AG08396 (cell line): ENCODE measurements at regions not wholly inside any gene's neighbourhood (a gene's known extent, or its start where the extent isn't known, plus 50 kb on each side); places are given as distances from the start of the nearest gene placed in this dataset.

ENCODE experiments used
- DNase-seq: peaks from one replicate; pipeline ENCODE4 v3.0.0; 2012; ENCODE audit warnings: low spot score, mixed read lengths

DNA sequence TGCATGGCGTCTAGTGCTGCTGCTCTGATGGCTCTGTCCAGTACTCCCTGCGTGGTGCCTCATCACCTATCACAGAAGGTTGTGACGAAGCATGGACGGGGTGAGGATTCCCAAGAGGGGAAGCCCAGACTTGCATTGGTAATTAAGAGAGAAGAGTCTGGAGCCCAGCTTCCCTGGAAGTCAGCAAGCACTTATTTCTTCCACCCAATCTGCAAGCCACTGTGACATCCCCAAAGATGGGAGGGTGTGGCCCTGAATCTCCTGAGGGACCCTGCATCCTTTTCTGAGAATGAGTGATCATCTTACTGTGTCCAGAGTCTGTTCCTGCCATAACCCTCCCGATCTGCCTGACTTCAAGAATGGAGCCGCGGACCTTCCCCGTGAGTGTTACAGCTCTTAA, 166.7 kb downstream of the PTPN20 start:
- DNase-seq, result no peak

DNA sequence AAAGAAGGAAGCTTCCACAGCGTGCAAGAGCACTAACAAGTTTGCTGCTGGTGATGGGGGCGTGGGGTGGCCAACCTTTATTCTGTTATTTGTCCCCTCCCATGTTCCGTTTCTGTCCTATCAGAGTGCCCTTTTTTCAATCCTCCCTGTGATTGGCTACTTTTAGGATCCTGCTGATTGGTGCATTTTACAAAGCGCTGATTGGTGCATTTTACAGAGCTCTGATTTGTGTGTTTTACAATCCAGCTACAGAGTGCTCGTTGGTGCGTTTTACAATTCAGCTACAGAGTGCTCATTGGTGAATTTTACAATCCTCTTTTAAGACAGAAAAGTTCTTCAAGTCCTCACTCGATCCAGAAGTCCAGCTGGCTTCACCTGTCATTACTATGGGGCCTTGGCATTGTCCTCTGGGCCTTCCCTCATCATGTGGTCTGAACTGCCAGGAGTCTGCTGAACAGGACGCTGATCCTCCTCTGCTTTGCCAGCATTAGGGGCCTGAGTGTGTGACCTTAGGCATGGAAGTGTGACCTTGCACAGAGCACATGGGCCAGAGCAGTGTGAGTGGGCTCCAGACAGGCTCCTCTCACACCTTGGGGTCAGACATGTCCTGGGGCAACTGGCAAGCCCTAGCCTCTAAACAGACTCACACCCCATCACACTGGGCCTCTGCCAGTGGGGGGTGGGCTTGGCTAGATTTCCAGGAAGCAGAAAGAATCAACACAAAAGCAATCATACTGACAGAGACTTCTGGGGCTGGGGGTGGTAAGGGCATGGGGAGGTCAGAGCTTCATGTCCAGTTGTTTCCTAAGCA, 167.4 kb downstream of the PTPN20 start:
- DNase-seq, result no peak

DNA sequence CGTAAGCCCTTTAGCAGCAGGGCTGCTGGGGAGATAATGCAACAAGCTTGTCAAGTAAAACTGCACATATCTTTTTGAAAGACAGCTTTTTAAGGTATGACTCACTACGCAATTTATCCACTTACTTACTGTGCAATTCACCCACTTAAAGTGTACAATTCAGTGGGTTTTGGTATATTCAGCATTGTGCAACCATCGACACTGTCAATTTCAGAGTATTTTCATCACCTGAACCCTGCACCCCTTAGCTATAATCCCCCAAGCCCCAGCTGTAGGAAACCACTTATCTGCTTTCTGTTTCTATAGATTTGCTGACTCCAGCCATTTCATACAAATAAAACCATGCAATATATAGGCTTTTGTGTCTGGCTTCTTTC, 168.0 kb downstream of the PTPN20 start:
- DNase-seq, result no peak

DNA sequence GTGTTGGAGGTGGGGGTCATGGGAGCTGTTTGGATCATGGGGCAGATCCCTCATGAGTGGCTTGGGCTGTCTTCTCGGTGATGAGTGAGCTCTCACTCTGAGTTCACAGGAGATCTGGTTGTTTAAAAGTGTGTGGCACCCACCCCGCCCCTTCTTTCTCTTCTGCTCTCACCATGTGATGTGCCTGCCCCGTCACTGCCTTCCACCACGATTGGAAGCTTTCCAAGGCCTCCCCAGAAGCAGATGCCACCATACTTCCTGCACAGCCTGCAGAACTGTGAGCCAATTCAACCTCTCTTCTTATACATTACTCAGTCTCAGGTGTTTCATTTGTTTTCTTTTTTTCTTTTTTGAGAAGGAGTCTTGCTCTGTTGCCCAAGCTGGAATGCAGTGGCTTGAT, 170.0 kb downstream of the PTPN20 start:
- no peak for DNase-seq

DNA sequence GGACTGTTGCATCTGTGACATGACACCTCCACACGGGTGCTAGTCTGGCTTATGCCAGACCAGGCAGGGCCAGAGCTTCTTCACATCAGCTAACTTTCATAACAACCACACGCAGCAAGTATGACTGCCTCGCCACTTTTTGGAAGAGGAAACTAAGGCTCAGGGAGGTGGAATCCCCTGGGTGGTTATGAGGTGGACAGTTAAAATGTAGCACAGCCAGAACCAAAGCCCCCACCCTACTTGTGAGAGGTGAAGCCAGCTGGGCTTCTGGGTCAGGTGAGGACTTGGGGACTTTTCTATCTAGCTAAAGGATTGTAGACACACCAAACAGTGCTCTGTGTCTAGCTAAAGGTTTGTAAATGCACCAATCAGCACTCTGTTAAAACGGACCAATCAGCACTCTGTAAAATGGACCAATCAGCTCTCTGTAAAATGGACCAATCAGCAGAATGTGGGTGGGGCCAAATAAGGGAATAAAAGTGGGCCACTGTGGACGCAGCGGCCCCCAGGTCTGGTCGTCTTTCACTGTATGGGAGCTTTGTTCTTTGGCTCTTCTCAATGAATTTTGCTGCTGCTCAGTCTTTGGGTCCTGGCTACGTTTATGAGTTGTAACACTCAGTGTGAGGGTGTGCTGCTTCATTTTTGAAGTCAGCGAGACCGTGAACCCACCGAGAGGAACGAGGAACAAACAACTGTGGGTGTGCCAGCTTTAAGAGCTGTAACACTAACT, 171.0 kb downstream of the PTPN20 start:
- DNase-seq, result no peak

DNA sequence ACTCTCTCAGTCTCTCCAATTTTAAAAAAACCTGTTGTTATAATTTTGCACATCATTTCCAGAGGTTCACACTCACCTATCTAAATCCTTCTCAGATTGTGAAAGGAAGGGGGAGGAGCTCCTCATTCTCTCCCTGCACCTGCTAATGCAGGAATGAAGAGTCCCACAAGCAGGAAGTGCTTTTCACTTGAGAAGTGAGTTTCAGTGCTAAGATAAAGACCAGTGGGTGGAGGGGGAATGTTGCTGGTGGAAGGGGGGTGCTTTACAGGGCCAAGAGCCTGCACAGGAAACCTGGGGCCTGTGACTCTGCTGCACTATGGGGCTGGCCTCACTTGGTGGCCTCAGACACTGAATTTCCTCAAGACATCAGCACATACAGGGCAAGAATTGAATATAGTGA, 176.4 kb downstream of the PTPN20 start:
- no peak for DNase-seq

DNA sequence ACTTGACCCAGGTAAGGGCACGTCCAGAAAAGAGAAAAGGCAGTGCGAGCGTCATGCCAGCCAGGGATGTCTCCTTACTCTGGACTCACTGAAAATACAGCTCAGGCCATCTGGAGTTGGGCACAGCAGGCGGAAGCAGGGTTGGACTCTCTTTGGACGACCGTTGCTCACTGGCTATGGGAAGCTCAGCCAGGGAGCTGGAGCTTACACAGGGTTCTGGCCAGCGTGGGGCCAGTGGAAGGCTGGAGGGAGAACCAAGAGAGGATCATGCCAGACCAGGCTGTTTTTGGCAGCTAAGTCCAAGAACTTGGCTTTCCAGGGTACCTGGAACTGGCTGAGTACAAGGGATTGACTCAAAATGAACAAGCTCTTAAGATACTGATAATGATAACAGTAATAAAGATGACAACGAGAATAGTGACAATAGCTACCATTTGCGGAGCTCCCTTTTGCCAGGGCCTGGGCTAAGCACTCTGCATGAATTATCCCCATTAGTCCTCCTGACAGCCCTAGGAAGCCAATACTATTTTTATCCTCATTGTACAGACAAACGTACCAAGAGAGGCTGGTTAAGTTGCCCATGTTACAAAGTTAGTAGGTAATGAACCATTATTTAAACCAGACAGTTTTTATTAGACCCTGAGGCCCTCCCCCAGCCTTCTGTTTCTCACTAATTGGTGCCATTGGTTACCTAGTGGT, 177.6 kb downstream of the PTPN20 start:
- no peak for DNase-seq

DNA sequence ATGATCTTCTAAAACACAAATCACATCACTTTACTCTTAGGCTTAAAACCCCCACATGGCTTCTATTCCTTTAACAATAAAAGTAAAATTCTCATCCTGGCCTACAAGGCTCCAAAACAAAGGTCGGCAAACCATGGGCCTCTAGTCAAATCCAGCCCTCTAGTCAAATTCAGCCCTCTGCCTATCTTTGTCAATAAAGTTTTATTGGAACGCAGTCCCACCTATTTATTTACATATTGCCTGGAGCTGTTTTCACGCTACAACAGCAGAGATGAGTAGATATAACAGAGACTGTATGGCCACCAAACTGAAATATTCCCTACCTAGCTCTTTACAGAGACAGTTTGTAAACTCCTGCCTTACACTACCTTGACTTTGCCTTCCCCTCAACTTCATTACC, 178.8 kb downstream of the PTPN20 start:
- DNase-seq, result no peak

DNA sequence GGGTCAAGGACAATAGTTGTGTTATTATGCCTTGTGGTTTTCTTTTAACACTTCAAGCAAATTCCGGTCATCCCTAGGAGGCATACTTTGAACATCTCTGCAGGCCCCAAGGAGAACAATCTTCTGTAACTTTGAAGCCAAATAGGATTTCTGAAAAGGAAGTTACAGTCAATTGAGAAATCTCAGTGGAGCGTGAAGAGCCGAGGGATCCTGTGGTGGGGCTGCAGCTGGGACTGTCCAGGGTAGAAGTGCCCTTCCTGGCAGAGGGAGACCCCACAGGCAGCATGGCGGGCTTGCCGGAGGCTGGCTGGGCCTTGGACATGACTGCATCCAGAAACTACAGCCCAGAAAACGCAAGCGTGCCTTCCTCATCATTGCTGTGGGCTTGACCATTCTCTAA, 179.7 kb downstream of the PTPN20 start:
- DNase-seq, result no peak

DNA sequence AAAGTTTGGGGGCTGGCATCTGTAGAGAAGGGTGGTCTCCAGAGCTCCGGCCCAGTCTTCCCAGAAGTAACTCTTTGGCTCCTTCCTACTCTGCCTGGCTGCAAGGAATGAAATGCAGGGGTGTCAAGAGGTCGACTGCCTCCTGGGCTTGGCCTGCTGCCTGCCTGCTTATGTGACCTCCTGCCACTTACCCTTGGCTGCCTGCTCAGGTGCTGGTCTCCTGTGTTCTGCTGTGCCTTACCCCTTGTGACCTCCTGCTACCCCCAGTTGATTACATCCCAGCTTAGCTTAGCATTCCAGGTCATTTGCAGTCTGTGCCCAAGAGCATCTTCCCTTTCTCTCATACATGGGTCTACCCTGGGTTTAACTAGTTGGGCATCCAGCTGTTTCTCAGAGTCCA, 180.2 kb downstream of the PTPN20 start:
- DNase-seq, result no peak

DNA sequence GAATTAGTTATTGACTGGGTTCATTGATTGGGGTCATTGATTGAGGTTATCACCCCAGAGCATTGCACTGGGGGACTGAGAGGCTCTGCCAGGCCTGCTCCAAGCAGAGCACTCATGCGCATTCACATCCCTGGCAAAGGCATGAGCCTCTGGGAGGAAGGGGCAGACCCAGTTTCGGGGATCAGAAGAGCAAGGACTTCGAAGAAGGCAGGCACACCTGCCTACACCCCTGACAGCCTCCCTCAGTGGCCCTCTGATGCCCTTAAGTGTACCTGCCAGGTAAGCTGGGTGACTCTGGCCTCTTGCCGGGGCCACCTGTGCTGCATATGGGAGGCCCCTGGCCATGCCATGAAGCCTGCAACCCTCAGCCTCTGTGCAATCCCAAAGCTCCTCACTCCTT, 181.1 kb downstream of the PTPN20 start:
- no peak for DNase-seq

DNA sequence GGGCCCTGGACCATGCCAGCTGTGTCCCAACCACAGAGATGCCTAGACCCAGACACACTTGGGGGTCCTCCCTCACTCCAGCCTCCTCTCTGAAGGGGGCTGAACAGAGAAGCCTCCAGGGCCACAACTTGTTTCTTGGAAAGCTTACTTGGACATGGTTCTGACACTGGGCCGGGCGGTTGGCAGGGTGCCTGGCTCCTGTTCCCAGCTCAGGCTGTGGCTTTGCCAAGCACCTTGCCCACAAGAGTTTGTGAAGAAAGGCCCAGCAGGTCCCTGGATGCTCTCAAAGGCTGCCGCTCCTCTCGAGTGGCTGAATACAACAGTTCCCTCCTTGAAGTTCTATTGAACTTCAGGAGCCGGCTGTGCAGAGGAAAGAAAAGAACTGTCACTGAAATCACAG, 181.6 kb downstream of the PTPN20 start:
- DNase-seq, result no peak

DNA sequence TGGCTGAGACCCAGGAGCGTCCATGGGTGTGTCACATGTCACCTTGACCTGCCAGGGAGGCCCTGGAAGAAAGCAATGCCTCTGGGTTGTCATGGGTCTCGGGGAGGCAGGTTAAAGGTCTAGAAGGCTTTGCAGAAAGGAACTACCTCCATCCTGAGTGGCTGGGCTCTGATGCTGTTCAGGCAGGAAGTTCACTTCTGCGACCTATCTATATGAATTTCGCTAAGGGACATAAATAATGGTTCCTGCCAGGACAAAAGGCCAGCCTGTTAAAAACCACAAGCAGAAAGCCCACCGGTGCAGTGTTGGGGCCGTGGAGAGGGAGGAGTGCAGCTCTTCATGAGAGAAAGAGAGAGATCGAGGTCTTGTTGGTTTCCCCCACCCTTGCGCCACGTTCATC, 182.9 kb downstream of the PTPN20 start:
- DNase-seq, result no peak

DNA sequence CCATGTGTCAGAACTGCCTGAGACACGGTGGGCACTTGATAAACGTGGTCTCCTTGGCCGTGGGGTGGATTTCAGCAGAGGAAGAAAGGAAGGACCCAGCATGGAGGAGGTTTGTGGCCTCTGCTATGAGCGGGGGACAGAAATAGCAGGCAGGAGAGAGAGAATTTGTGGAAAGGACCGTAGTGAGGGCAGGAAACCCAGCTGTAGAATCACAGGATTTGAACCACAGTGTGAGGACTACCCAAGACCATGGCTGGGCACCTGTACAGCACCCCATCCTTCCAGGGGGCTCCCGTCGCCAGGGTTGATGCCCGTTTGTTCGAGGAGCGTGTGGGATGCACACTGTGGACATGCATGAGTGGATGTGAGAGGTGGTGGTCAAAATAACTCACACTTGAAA, 183.4 kb downstream of the PTPN20 start:
- no peak for DNase-seq

DNA sequence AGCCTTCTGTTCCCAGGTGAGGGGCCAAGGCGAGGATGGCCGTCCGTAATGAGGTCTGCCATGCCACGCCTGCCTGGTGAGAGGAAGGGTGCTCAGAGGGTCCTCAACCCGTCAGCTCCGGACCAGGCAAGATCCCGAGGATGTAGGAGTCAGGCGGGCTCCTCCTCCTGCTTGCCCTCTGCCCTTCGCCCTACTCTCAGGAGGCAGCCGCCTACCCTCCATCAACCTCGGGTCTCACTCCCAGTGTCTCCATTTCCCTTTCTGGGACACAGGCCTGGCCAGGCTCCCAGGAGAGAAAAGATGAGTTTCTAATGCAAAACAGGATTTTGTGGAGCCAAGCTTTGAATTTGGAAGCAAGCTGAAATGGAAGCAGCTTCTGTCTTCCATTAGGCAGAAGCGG, 184.0 kb downstream of the PTPN20 start:
- no peak for DNase-seq

DNA sequence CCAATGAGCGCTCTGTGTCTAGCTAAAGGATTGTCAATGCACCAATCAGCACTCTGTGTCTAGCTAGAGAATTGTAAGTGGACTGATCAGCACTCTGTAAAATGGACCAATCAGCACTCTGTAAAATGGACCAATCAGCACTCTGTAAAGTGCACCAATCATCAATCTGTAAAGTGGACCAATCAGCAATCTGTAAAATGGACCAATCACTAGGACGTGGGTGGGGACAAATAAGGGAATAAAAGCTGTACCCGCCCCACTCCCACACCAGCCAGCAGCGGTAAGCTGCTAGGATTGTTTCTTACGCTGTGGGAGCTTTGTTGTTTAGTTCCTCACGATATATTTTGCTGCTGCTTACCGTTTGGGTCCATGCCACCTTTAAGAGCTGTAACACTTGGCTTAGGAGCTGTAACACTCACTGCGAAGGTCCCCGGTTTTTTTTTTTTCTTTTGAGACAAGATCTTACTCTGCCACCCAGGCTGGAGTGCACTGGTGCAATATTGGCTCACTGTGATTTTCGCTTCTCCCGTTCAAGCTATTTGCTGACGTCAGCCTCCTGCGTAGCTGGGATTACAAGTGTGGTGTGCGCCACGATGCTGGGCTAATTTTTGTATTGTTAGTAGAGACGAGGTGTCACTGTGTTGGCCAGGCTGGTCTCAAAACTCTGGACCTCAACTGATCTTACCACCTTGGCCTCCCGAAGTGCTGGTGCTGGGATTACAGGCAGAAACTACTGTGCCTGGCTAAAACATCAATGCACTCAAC, 184.8 kb downstream of the PTPN20 start:
- no peak for DNase-seq

DNA sequence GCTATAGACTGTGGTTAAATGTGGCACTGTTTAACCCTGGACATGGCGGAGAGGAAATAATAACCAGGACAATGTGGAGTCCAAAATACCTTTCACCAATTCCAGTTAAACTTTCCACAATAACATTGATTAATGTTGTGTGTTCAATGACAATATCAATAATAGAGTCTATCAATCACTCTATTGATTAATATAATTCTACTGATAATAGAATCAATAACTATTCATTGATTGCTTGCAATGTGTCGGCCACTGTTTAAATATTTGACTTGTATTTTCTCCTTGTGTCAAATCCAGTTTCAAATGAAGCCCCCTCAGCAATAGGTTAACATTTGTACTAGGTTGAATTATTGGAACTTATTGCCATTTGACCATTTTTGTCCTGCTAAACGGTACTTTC, 187.0 kb downstream of the PTPN20 start:
- DNase-seq, result no peak

DNA sequence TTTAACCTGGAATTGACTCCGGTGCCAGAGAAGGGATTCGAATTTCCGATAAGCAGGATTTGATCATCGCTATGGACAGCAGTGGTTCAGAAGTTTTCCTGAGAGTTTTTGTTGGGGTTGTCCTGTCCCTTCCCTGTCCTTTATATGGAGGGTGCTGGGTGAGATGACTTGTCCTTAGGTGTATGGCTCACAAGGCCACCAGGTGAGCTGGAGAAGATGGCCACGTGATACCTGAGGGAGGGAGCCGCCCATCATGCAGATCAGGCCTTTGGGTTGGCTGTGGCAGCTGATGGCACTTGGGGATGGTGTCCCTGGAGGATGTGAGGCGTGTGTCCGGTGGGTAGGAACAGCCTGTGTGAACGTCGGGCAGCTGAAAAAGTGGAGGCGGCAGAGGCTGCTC, 187.7 kb downstream of the PTPN20 start:
- DNase-seq, result no peak

DNA sequence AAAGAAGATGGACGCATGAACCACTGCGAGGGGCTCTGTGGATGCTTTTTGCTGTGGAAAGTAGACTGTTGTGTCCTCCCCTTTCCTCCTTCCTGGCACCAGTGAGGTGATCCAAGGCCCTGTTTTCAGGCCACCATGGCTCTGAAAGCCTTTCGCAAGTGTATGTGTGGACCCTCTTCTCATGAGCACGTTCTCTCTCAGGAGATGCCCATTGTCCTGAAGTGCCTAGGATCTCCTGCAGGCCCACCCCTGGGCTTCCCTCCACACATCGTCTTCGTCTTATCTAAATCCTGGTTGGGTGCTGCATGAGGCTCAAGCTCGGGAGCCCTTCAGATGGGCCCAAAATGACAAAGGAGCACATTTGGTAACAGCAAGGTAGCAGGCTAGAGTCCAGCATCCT, 188.2 kb downstream of the PTPN20 start:
- no peak for DNase-seq

DNA sequence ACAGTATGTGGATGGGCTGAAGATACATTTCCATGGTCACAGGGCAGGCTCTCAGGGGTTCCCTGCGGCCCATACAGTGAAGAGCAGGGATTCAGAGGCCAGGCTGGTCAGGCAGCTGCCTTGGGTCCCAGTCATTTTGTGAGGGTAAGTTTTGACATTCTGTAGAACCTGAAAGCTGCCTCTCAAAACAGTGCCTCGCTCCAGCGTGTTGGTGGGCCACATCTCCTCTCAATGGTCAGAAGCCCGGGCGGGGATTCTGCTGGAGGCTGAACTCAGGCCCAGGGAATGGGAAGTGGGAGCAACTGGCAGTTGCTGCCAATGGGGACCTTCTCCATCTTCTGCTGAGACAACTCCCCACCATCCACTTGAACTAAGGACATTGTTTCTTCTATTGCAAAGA, 190.0 kb downstream of the PTPN20 start:
- DNase-seq, result no peak

DNA sequence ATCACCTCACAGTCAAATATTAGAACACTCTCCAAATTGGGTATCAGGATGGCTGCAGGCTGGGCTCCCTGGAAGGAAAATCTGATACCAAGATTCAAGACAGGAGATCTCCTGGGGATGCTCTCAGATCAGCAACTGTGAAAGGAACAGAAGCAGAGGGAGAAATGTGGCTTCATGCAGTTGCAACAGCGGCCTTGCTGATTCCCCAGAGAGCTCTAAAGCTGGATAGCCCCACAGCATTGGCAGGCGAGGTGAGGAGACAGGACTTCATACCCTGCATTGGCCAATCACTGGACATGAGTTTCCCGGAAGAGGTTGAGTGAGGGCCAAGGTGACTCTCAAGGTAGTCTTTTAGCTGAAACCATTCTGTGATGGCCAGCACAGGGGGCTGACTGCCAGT, 190.6 kb downstream of the PTPN20 start:
- DNase-seq, result no peak

DNA sequence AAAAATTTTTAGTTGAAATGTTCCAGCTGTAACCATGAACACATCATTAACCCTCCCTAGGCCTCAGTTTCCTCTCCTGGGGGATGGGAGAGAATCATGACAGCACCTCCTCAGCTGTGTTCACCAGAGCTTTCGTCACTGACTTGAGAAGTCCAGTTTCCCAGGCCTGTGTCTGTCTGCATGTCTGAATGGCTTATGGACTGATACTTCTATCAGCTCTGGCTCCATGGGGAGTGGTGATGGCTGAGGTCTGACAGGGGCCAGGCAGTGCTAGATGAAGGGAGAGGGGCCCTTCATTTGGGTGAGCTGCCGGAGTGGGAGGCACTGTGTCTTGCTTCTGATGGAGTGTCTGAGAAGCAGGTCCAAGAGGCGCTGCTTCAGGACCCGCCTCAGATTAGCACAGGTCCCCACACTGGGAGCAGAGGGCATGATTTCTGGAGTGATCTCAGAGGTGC, 192.9 kb downstream of the PTPN20 start:
- no peak for DNase-seq
